ENCODE measurements at regions not wholly inside any gene's neighbourhood (a gene's known extent, or its start where the extent isn't known, plus 50 kb on each side); places are given as distances from the start of the nearest gene placed in this dataset.

DNA sequence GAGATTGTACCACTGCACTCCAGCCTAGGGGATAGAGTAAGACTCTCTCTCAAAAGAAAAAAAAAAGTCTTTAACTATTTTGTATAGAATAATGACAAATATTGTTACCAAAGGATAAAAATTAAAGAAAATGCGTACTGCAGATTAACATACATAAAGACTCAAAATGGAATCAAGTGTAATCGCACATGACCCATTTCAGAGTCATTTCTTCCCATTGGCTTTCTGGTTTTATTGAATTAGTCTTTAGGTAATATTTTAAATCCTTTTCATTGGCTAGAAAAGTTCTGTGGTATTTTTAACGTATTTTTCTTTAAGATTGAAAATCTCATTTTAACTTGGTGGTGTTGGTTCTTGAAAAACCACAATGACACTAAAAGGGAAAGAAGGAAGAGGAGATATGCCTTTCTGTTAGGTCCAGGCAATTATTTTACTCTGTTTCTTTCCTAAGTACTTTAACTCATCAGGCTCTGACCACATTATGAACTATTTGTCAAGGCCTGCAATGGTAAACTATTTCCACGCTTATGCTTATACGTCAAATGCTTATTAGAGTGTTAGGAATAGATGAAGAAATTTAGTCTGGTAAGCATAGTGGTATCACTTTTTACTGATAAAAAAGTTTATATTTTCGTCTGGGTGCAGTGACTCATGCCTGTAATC, 52.3 kb downstream of the PLEKHG1 start:
- H3K4me1 Mint-ChIP-seq (ENCODE audit: low read depth) = peaks cover 2% of the 10 kb centered on the region
- no peak for DNase-seq
- H3K27me3 Mint-ChIP-seq = peaks cover under 1% of the 10 kb centered on the region
- H3K36me3 Mint-ChIP-seq (ENCODE audit: low read depth) = no peaks in the 10 kb centered on the region
- no peak overlapping the region for H3K27ac Mint-ChIP-seq
- no peak overlapping the region for H3K4me3 Mint-ChIP-seq
- no peaks in the 10 kb centered on the region for H3K9me3 Mint-ChIP-seq

DNA sequence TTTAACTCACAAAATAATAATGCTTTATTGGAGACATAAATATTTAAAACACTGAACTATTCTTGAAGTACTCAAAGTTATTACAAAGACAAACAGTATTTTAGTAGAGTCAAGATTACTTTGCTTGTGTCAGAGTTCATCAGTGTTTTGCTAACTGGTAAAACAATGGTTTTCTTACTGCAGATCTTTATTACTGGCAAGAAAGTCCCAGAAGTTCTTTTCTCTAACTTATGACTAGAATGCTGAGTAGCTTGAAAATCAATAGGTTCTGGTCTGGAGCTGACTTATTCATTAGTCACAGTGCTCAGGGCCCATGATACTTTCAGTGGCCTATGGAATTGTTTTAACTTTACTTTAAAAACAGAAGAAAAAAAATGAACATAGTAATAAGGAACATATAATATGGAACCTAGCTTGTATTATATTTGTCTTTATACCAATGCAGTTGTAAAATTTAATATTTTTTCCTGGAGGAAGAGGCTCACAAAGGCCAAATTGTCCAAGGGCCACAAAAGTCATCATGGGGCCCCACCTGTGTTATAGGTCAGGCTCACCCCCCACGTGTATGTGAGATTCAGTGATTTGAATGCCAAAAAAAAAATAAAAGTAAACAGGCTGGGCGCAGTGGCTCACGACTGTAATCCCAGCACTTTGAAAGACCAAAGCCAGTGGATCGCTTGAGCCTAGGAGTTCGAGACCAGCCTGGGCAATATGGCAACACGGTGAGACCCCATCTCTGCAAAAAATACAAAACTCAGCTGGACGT, 53.3 kb downstream of the PLEKHG1 start:
- H3K27ac Mint-ChIP-seq = peak overlapping the region; percentile 52

DNA sequence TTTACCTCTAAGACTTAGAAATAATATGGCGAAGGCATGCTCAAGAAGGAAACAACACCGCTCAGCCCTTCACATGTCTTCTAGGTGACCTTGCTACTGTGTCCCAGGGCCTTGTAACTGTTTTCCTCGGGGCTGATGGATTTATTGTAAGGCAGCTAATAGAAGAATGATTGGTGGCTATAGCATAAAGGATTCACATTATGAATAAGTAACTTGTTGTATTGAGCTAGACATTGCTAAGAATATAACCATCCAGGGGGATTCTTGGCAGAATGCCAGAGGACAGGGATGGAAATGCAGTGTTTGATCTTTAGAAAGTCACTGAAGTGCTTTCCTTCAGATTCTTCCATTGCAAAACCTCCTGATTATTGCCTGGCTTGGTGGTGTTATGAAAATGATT, 54.9 kb downstream of the PLEKHG1 start:
- Mint-ChIP-seq H3K36me3 (ENCODE audit: low read depth) (no peaks in the 10 kb centered on the region), H3K4me3 (no peak overlapping the region), H3K27ac (no peak overlapping the region), H3K27me3 (no peaks in the 10 kb centered on the region), H3K4me1 (ENCODE audit: low read depth) (peaks cover 2% of the 10 kb centered on the region), H3K9me3 (no peaks in the 10 kb centered on the region)
- DNase-seq = no peak

More for the DNA sequence above, 53.3 kb downstream of the PLEKHG1 start:
- Mint-ChIP-seq H3K36me3 (ENCODE audit: low read depth) (no peaks in the 10 kb centered on the region), H3K27me3 (no peaks in the 10 kb centered on the region), H3K4me3 (no peak overlapping the region), H3K9me3 (no peaks in the 10 kb centered on the region), H3K4me1 (ENCODE audit: low read depth) (peaks cover 2% of the 10 kb centered on the region)
- no peak for DNase-seq

DNA sequence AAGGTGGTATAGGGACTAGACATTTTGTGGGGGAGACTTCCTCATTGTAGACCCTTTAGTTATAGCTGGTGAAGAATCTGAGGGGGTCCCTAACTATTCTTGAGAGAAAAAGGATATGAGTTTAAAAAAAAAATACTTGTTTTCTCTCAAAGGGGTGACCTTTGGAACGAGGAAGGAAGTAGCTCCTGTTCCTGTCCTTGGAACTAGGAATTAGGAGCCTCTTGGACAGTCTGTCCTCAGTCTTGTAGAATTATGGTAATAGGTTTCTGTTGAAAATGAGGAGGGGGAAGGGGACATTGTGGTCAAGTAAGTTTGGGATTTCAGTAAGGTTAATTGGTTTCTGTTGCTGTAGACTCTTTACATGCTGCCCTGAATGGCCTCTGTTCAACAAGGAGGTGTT, 56.5 kb downstream of the PLEKHG1 start:
- Mint-ChIP-seq H3K27me3 (no peaks in the 10 kb centered on the region), H3K36me3 (ENCODE audit: low read depth) (no peaks in the 10 kb centered on the region), H3K9me3 (no peaks in the 10 kb centered on the region), H3K4me1 (ENCODE audit: low read depth) (peaks cover 2% of the 10 kb centered on the region), H3K4me3 (no peak overlapping the region), H3K27ac (no peak overlapping the region)
- DNase-seq = no peak

DNA sequence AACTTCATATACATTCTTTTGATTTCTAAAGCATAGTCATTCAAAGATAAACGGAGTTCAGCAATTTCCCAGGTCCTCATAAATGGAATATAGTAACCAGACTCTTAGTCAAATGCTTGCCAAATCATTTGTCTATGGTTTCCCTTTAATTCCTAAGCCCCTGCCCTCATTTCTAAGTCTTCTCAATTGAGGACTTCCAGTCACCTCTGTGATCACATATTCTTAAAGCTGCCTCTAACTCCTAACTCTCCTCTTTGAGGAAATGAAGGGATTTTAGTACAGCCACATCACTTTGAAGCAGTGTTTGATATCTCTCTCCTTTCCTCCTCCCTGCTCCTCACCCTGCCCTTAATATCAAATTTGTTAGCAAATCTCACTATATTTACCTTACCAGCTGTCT, 58.7 kb downstream of the PLEKHG1 start:
- Mint-ChIP-seq H3K27me3 (no peaks in the 10 kb centered on the region), H3K4me1 (ENCODE audit: low read depth) (no peaks in the 10 kb centered on the region), H3K27ac (no peak overlapping the region), H3K36me3 (ENCODE audit: low read depth) (no peaks in the 10 kb centered on the region), H3K9me3 (no peaks in the 10 kb centered on the region), H3K4me3 (no peak overlapping the region)
- DNase-seq = no peak

DNA sequence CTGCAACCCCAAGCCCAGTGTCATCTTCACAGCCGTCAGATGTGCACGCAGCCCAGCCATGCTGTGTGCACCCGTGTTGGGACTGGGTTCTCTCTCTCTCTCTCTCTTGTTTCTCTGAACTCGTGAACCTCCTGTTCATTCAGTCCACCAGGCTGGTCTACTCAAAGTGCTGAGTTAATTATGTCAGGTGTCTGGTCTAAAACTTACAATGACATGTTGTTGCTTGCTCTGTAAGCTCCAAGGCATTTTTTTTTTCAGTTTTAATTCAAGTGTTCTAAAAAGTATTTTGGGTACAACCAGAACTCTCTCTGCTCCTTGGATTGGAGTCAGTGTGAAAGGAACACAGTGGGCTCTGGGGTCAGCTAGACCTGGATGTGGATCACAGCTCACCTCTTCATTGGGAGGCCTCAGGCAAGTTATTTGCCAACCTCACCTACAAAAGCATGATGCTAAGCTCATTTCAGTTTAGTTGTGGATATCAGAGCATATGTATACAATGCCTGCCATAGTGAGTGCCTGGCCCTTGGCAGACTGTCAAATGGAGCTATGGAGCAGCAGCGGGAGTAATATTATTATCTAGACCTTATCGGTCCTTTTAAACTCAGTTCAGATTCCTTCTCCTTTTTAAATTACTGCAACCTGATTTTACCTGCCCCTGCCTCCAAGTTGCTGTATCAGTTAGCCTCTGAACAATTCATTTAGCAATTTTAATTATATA, 59.5 kb downstream of the PLEKHG1 start:
- H3K9me3 Mint-ChIP-seq = no peaks in the 10 kb centered on the region
- H3K36me3 Mint-ChIP-seq (ENCODE audit: low read depth) = no peaks in the 10 kb centered on the region
- H3K4me1 Mint-ChIP-seq (ENCODE audit: low read depth) = no peaks in the 10 kb centered on the region
- H3K27me3 Mint-ChIP-seq = no peaks in the 10 kb centered on the region
- DNase-seq = no peak
- H3K27ac Mint-ChIP-seq = no peak overlapping the region
- no peak overlapping the region for H3K4me3 Mint-ChIP-seq

DNA sequence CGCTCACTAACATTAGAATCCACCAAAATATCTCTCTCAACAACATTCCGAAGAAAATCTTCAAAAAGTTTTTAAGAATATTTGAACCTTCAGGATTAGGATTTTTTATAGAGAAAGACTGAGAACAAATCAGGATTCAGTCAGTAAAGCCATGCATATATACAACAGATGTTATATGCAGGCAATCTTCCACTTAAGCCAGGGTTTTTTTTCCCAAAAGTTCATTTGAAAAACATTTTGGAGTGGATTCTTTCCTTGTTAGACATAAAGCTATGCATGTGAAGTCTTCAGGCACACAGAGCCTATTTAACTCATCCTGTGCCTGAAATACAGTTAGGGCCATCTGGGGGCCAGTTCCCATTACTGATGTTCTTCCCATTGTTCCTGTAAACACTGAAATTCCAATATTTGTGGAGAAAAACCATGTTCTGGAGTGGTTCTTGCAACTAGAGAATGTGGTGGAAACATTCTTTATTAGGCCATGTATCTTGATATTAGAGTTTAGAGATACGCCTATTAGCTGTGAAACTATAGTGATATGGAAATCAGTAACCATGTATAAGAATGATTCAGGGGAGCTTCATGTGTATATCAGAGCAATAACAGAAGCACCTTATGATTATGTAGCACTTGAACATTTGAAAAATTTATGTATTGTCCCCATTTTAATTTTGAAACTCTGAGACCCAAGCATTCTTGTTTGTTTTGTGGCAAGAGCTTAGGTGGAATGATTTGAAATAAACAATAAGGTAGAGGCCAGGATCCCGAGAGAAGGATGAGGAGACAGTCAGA, 61.7 kb downstream of the PLEKHG1 start:
- Mint-ChIP-seq H3K27ac (no peak overlapping the region), H3K4me1 (ENCODE audit: low read depth) (no peaks in the 10 kb centered on the region), H3K27me3 (no peaks in the 10 kb centered on the region), H3K4me3 (no peak overlapping the region), H3K9me3 (no peaks in the 10 kb centered on the region), H3K36me3 (ENCODE audit: low read depth) (no peaks in the 10 kb centered on the region)
- no peak for DNase-seq

DNA sequence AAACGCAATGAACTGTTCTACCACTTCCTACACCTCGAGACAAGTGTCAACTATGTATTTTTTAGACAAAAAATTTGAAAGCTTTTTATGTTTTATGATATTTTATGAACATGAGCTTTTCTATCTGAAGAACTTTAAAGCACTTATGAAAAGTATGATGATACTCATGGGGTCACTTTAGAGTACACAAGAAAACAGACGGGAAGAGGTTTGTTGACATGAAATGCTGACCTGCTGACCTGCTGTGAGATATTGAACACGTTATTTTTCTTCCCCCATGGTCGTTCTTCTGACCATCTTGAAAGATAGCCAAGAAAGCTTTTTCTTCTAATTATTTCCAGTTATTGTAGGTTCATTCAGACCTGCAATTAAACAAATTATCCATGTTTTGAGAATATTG, 63.1 kb downstream of the PLEKHG1 start:
- H3K9me3 Mint-ChIP-seq = no peaks in the 10 kb centered on the region
- no peaks in the 10 kb centered on the region for H3K27me3 Mint-ChIP-seq
- no peak overlapping the region for H3K4me3 Mint-ChIP-seq
- H3K27ac Mint-ChIP-seq = no peak overlapping the region
- H3K36me3 Mint-ChIP-seq (ENCODE audit: low read depth) = no peaks in the 10 kb centered on the region
- peaks cover 3% of the 10 kb centered on the region for H3K4me1 Mint-ChIP-seq (ENCODE audit: low read depth)
- no peak for DNase-seq

DNA sequence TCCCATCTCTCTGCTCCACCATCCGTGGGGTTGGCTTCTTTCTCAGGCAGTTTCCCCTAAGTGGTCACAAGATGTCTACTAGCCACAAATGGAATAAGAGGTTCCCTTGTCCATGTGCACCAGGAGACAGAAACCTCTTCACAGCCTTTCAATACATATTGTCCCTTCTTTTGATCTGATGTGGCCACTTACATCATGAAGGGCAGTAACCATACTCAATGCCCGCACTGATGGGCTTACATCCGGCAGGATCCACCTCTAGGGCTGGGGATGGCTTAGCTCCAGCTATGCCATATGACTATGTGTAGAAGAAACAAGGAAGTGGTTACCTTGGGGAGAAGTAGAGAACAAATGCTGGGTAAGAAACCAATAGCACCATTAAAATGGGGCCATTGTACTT, 64.4 kb downstream of the PLEKHG1 start:
- Mint-ChIP-seq H3K4me1 (ENCODE audit: low read depth) (peaks cover 6% of the 10 kb centered on the region), H3K27me3 (no peaks in the 10 kb centered on the region), H3K27ac (no peak overlapping the region), H3K4me3 (no peak overlapping the region), H3K9me3 (no peaks in the 10 kb centered on the region), H3K36me3 (ENCODE audit: low read depth) (no peaks in the 10 kb centered on the region)
- DNase-seq = no peak

DNA sequence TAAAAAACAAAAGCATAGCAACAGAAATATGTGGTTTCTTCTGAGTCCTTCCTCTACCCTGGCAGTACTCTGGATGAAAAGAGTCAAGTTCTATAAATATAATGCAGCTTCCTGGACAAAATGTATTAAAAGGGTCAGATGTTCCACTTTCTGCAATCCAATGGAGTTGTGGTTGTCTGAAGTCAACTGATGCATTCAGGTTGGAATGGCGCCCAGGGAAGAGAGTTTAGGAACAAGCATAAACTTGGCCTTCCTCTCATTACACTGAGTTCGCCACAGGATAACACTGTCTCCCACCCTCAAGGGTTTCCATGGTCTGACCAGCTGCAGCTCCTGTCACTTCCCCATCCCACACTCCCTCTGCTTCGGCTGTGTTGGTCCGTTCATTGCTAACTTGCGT, 66.4 kb downstream of the PLEKHG1 start:
- Mint-ChIP-seq H3K9me3 (no peaks in the 10 kb centered on the region), H3K4me1 (ENCODE audit: low read depth) (peaks cover 6% of the 10 kb centered on the region), H3K4me3 (no peak overlapping the region), H3K27me3 (no peaks in the 10 kb centered on the region), H3K36me3 (ENCODE audit: low read depth) (no peaks in the 10 kb centered on the region), H3K27ac (no peak overlapping the region)
- no peak for DNase-seq

DNA sequence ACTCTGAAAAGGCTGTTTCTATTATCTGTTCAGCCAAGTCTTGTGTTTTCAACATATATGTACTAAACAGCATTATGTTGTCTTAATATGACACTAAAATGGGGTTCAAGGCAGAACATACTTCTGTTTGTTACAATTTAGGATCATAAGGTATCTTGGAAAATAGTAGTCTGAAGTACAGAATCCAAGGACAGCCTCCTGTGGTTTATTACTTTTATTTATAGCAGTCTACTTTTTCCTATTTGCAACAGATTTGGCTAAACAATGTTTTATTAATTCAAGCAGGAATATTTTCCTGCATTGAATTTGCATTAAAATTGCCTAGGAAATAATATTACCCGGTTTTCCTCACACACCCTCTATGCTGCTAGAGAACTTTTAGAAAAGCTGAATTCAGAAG, 67.7 kb downstream of the PLEKHG1 start:
- H3K27ac Mint-ChIP-seq = peak overlapping the region; percentile 39
- H3K4me3 Mint-ChIP-seq = no peak overlapping the region
- H3K36me3 Mint-ChIP-seq (ENCODE audit: low read depth) = no peaks in the 10 kb centered on the region
- H3K4me1 Mint-ChIP-seq (ENCODE audit: low read depth) = peaks cover 6% of the 10 kb centered on the region
- DNase-seq = no peak
- no peaks in the 10 kb centered on the region for H3K27me3 Mint-ChIP-seq
- no peaks in the 10 kb centered on the region for H3K9me3 Mint-ChIP-seq

DNA sequence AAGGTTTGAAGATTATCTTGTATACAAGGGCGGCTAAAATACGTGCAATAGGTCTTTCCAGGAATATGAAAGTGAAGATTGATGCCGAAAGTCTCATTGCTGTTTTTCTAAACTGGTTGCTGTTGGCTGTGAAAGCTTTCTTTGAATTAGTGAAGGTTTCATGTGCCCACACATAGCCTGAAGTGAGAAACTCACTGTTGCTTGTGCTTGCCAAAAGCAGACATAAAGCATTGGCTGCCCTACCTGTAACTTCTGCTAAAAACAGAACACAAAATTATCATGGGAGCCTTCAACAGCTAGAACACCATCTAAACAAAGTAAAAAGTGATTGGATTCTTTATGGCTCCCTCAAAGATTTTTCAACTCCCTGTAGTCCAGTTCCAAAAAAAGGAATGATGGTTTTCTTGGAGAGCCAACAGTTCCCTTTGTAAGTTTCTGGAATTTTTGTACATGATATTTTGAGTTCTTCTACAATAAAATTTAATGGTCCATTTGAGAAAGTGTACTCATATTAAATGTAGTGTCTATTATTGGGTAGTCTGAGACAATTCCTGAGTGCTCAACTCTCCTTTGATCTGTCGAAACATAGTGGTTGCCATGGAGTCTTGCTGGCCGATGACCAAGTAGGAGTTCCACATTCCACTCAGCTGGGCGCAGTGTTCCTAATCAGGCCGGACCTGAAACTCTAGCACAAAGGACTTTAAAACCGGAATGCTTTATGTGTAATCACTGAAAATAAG, 68.5 kb downstream of the PLEKHG1 start:
- DNase-seq = no peak

DNA sequence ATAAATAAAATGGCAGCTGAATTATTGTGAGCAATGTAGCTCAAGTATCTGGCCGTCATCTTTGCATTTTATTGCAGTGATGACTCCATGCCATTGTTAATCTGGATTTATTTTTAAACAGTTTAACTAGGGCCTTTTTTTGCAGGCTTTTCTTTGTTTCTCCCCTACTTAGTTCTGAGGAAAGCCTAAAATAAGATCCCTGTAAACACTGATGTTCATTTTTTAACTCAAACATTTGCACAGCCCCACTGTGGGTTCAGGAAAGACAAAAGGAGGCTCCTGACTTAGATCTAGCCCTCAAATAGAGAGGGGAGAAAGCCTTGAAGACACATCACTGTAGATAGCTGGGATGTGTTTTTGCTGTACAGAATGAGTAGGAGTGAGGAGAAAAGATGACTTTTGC, 69.2 kb downstream of the PLEKHG1 start:
- no peak for DNase-seq
- Mint-ChIP-seq H3K9me3 (no peaks in the 10 kb centered on the region), H3K4me1 (ENCODE audit: low read depth) (peaks cover 6% of the 10 kb centered on the region), H3K27me3 (no peaks in the 10 kb centered on the region), H3K36me3 (ENCODE audit: low read depth) (no peaks in the 10 kb centered on the region), H3K4me3 (no peak overlapping the region), H3K27ac (no peak overlapping the region)

More for the DNA sequence above, 68.5 kb downstream of the PLEKHG1 start:
- Mint-ChIP-seq H3K27me3 (no peaks in the 10 kb centered on the region), H3K27ac (peak overlapping the region; percentile 39), H3K36me3 (ENCODE audit: low read depth) (no peaks in the 10 kb centered on the region), H3K9me3 (no peaks in the 10 kb centered on the region), H3K4me3 (no peak overlapping the region), H3K4me1 (ENCODE audit: low read depth) (peaks cover 6% of the 10 kb centered on the region)

DNA sequence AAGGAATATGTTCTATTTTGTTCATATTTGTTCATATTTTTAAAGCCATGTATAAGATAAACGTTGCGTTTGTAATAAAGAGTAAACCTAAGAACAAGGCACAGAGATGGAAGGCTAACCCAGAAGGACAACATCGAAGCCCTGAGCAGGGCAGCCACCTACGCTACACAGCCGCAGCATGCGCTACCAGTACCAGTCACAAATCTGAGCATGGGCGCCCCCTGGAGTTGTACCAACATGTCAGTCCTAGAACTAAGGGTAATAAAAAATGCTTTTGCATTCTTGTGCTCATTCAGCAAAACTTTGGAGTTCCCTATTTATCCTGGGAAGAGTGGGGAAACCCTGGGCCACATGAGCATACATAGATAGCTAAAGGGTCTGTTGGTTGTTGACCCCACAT, 70.6 kb downstream of the PLEKHG1 start:
- no peaks in the 10 kb centered on the region for H3K27me3 Mint-ChIP-seq
- no peak for DNase-seq
- no peak overlapping the region for H3K27ac Mint-ChIP-seq
- no peaks in the 10 kb centered on the region for H3K36me3 Mint-ChIP-seq (ENCODE audit: low read depth)
- no peak overlapping the region for H3K4me3 Mint-ChIP-seq
- H3K9me3 Mint-ChIP-seq = no peaks in the 10 kb centered on the region
- H3K4me1 Mint-ChIP-seq (ENCODE audit: low read depth) = peaks cover 11% of the 10 kb centered on the region

Measured in activated T-cell treated with anti-CD3 and anti-CD28 coated beads, Interleukin-2, amount 50 U/mL, for 24 hours (primary cell).